ENCODE measurements at regions not wholly inside any gene's neighbourhood (a gene's known extent, or its start where the extent isn't known, plus 50 kb on each side); places are given as distances from the start of the nearest gene placed in this dataset.

DNA sequence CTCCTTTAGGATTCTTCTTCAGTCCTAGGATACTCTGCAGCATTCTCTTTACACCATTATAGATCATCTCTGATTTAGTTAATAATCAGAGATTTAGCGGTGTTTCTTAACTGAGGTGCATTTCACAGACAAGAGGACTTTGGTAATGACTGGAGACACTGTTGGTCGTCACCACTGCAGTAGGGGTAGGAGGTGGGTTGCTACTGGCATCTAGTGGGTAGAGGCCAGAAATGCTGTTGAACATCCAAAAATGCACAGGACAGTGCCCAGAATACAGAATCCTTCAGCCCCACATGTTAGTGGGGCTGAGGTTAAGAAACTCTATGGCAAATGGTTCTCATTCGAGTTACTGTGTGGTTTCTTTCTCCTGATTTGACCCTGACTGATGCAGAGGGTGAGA lies 80.4 kb upstream of the LMCD1 start:
- no peak overlapping the region for H3K4me3 ChIP-seq (replicated peaks; ENCODE audit: insufficient read depth, low read length)
- no peak for DNase-seq (ENCODE audit: low read depth in 1 of 2, low spot score in 1 of 2)

DNA sequence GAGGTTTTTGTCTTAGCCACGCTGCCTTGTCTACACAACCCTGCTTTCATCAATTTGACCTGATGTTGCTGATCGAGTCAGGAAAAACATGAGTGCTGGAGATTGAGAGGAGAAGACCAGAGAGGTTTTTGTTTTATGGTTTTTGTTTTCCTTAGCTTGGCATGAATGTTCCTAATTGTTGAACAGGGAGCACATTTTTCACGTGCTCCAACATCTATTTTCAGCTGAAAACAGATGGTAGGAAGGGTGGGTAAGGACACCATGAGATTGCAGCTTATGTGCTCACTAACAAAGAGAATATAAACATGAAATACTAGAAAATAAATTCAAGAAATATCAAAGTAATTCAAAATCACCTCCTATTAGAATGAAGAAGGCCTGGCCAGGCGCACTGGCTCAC lies 79.9 kb upstream of the LMCD1 start:
- Histone ChIP-seq H3K27me3 (ENCODE audit: insufficient read depth, poor library complexity, severe bottlenecking) (no peaks in the 10 kb centered on the region), H3K4me3 (replicated peaks; ENCODE audit: insufficient read depth, low read length) (no peak overlapping the region), H3K27ac (replicated peaks) (no peak overlapping the region)
- TF ChIP-seq, protein P1, sequence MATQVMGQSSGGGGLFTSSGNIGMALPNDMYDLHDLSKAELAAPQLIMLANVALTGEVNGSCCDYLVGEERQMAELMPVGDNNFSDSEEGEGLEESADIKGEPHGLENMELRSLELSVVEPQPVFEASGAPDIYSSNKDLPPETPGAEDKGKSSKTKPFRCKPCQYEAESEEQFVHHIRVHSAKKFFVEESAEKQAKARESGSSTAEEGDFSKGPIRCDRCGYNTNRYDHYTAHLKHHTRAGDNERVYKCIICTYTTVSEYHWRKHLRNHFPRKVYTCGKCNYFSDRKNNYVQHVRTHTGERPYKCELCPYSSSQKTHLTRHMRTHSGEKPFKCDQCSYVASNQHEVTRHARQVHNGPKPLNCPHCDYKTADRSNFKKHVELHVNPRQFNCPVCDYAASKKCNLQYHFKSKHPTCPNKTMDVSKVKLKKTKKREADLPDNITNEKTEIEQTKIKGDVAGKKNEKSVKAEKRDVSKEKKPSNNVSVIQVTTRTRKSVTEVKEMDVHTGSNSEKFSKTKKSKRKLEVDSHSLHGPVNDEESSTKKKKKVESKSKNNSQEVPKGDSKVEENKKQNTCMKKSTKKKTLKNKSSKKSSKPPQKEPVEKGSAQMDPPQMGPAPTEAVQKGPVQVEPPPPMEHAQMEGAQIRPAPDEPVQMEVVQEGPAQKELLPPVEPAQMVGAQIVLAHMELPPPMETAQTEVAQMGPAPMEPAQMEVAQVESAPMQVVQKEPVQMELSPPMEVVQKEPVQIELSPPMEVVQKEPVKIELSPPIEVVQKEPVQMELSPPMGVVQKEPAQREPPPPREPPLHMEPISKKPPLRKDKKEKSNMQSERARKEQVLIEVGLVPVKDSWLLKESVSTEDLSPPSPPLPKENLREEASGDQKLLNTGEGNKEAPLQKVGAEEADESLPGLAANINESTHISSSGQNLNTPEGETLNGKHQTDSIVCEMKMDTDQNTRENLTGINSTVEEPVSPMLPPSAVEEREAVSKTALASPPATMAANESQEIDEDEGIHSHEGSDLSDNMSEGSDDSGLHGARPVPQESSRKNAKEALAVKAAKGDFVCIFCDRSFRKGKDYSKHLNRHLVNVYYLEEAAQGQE (IDR thresholded peaks at IDR 0.05; ENCODE audit: insufficient replicate concordance, low read depth): no peak
- TF ChIP-seq SPI1 (IDR thresholded peaks at IDR 0.05; ENCODE audit: borderline replicate concordance, low read depth): no peak
- TF ChIP-seq CTCF (IDR thresholded peaks at IDR 0.05; ENCODE audit: insufficient read depth, low read length): no peak
- TF ChIP-seq POLR2AphosphoS5 (IDR thresholded peaks at IDR 0.05; ENCODE audit: low read depth): no peak
- no peak for TF ChIP-seq GABPA (IDR thresholded peaks at IDR 0.05; ENCODE audit: low read depth)
- no peak for DNase-seq (ENCODE audit: low read depth in 1 of 2, low spot score in 1 of 2)

More for the DNA sequence above, 80.4 kb upstream of the LMCD1 start:
- TF ChIP-seq, protein P1 (IDR thresholded peaks at IDR 0.05; ENCODE audit: insufficient replicate concordance, low read depth): no peak
- Histone ChIP-seq H3K27ac (replicated peaks) (no peak overlapping the region), H3K27me3 (ENCODE audit: insufficient read depth, poor library complexity, severe bottlenecking) (no peaks in the 10 kb centered on the region)

- TF ChIP-seq SPI1 (IDR thresholded peaks at IDR 0.05; ENCODE audit: borderline replicate concordance, low read depth) (no peak), CTCF (IDR thresholded peaks at IDR 0.05; ENCODE audit: insufficient read depth, low read length) (no peak), POLR2AphosphoS5 (IDR thresholded peaks at IDR 0.05; ENCODE audit: low read depth) (no peak), GABPA (IDR thresholded peaks at IDR 0.05; ENCODE audit: low read depth) (no peak)
- TF ChIP-seq, protein P1 (IDR thresholded peaks at IDR 0.05; ENCODE audit: insufficient replicate concordance, low read depth): no peak
- no peak for DNase-seq (ENCODE audit: low read depth in 1 of 2, low spot score in 1 of 2)
- no peak overlapping the region for H3K27ac ChIP-seq (replicated peaks)
- H3K27me3 ChIP-seq (ENCODE audit: insufficient read depth, poor library complexity, severe bottlenecking): no peaks in the 10 kb centered on the region
- H3K4me3 ChIP-seq (replicated peaks; ENCODE audit: insufficient read depth, low read length): no peak overlapping the region
These were observed 78.3 kb upstream of the LMCD1 start for GRCh38 chr3:8423307-8423706.

DNA sequence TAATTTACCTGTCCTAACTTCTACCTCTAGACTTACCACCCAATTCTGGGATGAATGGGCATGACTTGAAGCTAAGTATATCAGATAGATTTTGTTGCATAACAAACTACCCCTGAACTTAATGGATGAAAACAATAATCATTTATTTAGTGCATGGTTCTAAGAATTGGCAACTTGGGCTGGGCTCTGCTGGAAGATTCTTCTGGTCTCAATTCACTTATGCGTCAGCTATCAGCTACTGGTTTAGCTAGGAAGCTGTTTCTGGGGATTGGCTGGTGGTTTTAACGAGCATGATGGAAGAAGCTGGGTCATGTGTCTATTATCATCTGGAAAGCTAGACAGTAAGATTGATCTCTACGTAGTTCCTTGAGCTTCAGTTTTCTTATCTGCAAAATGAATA lies 77.3 kb upstream of the LMCD1 start:
- no peak for DNase-seq (ENCODE audit: low read depth in 1 of 2, low spot score in 1 of 2)
- no peak overlapping the region for H3K4me3 ChIP-seq (replicated peaks; ENCODE audit: insufficient read depth, low read length)
- H3K27me3 ChIP-seq (ENCODE audit: insufficient read depth, poor library complexity, severe bottlenecking): no peaks in the 10 kb centered on the region
- no peak overlapping the region for H3K27ac ChIP-seq (replicated peaks)
- TF ChIP-seq POLR2AphosphoS5 (IDR thresholded peaks at IDR 0.05; ENCODE audit: low read depth) (no peak), CTCF (IDR thresholded peaks at IDR 0.05; ENCODE audit: insufficient read depth, low read length) (no peak), SPI1 (IDR thresholded peaks at IDR 0.05; ENCODE audit: borderline replicate concordance, low read depth) (no peak), GABPA (IDR thresholded peaks at IDR 0.05; ENCODE audit: low read depth) (no peak)
- TF ChIP-seq, protein P1 (IDR thresholded peaks at IDR 0.05; ENCODE audit: insufficient replicate concordance, low read depth): no peak

All from HL-60 (cell line).